ENCODE measurements at regions not wholly inside any gene's neighbourhood (a gene's known extent, or its start where the extent isn't known, plus 50 kb on each side); places are given as distances from the start of the nearest gene placed in this dataset.
"Not testable (repeated sequence)": the region's sequence is repeated elsewhere in the genome, so short reads cannot be mapped to it uniquely, and the experiment has no call there.

- H3K4me1 Mint-ChIP-seq; H3K36me3 Mint-ChIP-seq; H3K9me3 Mint-ChIP-seq; H3K27ac Mint-ChIP-seq; H3K4me3 Mint-ChIP-seq; ATAC-seq; H3K27me3 Mint-ChIP-seq (ENCODE audit: low read depth); DNase-seq (ENCODE audit: low spot score); POLR2A ChIA-PET: not testable (repeated sequence)
- CTCF ChIA-PET: interaction anchor here (0.7 kb wide), 1 partner anchor 603 kb away, joined by 3 read pairs; no protein-coding TSS in a partner anchor
Measured at GRCh38 chr12:111258081-111258480, 110.8 kb downstream of the PHETA1 start.

GRCh38 chr12:111257435-111257902 lies 111.4 kb downstream of the PHETA1 start:
- no peak for DNase-seq (ENCODE audit: low spot score)
- H3K4me3 Mint-ChIP-seq: no peak overlapping the region
- H3K27me3 Mint-ChIP-seq (ENCODE audit: low read depth): no peaks in the 10 kb centered on the region; the same call in 1 of the 2 replicates
- TF ChIP-seq SMAD4 (CRISPR knock-in tag; IDR thresholded peaks at IDR 0.05) (no peak), HMGXB4 (CRISPR knock-in tag; IDR thresholded peaks at IDR 0.05) (no peak), AFF4 (CRISPR knock-in tag; IDR thresholded peaks at IDR 0.05; ENCODE audit: borderline replicate concordance) (no peak), GRHL2 (CRISPR knock-in tag; IDR thresholded peaks at IDR 0.05; ENCODE audit: insufficient replicate concordance, severe bottlenecking) (no peak), NFE2L1 (CRISPR knock-in tag; IDR thresholded peaks at IDR 0.05) (no peak), CREM (CRISPR knock-in tag; IDR thresholded peaks at IDR 0.05) (no peak), KAT7 (CRISPR knock-in tag; IDR thresholded peaks at IDR 0.05; ENCODE audit: borderline replicate concordance) (no peak), ZBTB21 (CRISPR knock-in tag; IDR thresholded peaks at IDR 0.05; ENCODE audit: borderline replicate concordance) (no peak), MXD4 (CRISPR knock-in tag; IDR thresholded peaks at IDR 0.05; ENCODE audit: borderline replicate concordance) (no peak), JAZF1 (CRISPR knock-in tag; IDR thresholded peaks at IDR 0.05) (no peak), CTCF (IDR thresholded peaks at IDR 0.05) (no peak), JUN (CRISPR knock-in tag; IDR thresholded peaks at IDR 0.05) (no peak), MYBL2 (CRISPR knock-in tag; IDR thresholded peaks at IDR 0.05) (no peak), IRF1 (CRISPR knock-in tag; IDR thresholded peaks at IDR 0.05) (no peak), ZNF121 (CRISPR knock-in tag; IDR thresholded peaks at IDR 0.05) (no peak), ATF2 (CRISPR knock-in tag; IDR thresholded peaks at IDR 0.05; ENCODE audit: borderline replicate concordance, low read depth) (no peak), RELA (CRISPR knock-in tag; IDR thresholded peaks at IDR 0.05; ENCODE audit: borderline replicate concordance) (no peak), TEAD1 (CRISPR knock-in tag; IDR thresholded peaks at IDR 0.05) (no peak), ZNF232 (CRISPR knock-in tag; IDR thresholded peaks at IDR 0.05) (no peak), IRF2 (CRISPR knock-in tag; IDR thresholded peaks at IDR 0.05; ENCODE audit: borderline replicate concordance, low read depth) (no peak)
- H3K36me3 Mint-ChIP-seq: no peaks in the 10 kb centered on the region
- H3K9me3 Mint-ChIP-seq: no peaks in the 10 kb centered on the region
- no peak overlapping the region for H3K27ac Mint-ChIP-seq
- ChIA-PET CTCF (no interaction called here), POLR2A (interaction anchor here (0.5 kb wide), 1 partner anchor 323 kb away, joined by 3 read pairs; no protein-coding TSS in a partner anchor)
- H3K4me1 Mint-ChIP-seq: no peaks in the 10 kb centered on the region
- no peak for ATAC-seq
